ENCODE measurements at regions not wholly inside any gene's neighbourhood (a gene's known extent, or its start where the extent isn't known, plus 50 kb on each side); places are given as distances from the start of the nearest gene placed in this dataset.

- H3K4me2 ChIP-seq (ENCODE audit: low read length): no peak overlapping the region
- H3K27ac ChIP-seq (ENCODE audit: low read depth, low read length): no peak overlapping the region
- no peaks in the 10 kb centered on the region for H3K27me3 ChIP-seq (ENCODE audit: insufficient read depth, low read length)
- TF ChIP-seq, protein P1, sequence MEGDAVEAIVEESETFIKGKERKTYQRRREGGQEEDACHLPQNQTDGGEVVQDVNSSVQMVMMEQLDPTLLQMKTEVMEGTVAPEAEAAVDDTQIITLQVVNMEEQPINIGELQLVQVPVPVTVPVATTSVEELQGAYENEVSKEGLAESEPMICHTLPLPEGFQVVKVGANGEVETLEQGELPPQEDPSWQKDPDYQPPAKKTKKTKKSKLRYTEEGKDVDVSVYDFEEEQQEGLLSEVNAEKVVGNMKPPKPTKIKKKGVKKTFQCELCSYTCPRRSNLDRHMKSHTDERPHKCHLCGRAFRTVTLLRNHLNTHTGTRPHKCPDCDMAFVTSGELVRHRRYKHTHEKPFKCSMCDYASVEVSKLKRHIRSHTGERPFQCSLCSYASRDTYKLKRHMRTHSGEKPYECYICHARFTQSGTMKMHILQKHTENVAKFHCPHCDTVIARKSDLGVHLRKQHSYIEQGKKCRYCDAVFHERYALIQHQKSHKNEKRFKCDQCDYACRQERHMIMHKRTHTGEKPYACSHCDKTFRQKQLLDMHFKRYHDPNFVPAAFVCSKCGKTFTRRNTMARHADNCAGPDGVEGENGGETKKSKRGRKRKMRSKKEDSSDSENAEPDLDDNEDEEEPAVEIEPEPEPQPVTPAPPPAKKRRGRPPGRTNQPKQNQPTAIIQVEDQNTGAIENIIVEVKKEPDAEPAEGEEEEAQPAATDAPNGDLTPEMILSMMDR (IDR thresholded peaks at IDR 0.05; ENCODE audit: insufficient read depth, low read depth, low read length): no peak
- TF ChIP-seq EZH2 (IDR thresholded peaks at IDR 0.05; ENCODE audit: insufficient read depth, low read length): no peak
- FAIRE-seq (no peak), DNase-seq (ENCODE audit: low read depth) (no peak)
- H3K9ac ChIP-seq (ENCODE audit: low read length): no peak overlapping the region
- Mint-ChIP-seq H3K9me3 (ENCODE audit: unreplicated experiment) (no peaks in the 10 kb centered on the region), H3K27ac (ENCODE audit: unreplicated experiment) (no peak overlapping the region), H3K36me3 (ENCODE audit: low read depth, unreplicated experiment) (no peaks in the 10 kb centered on the region), H3K27me3 (ENCODE audit: low read depth, unreplicated experiment) (no peaks in the 10 kb centered on the region), H3K4me1 (ENCODE audit: low read depth, unreplicated experiment) (no peaks in the 10 kb centered on the region), H3K4me3 (ENCODE audit: unreplicated experiment) (no peak overlapping the region)
- H2AFZ ChIP-seq (ENCODE audit: low read depth, low read length): no peak overlapping the region
- H3K4me1 ChIP-seq (ENCODE audit: insufficient read depth, low read length): no peaks in the 10 kb centered on the region
- no peaks in the 10 kb centered on the region for H4K20me1 ChIP-seq (ENCODE audit: insufficient read depth, low read length)
- H3K9me3 ChIP-seq (ENCODE audit: insufficient read depth, low read depth, low read length): no peaks in the 10 kb centered on the region
- no peaks in the 10 kb centered on the region for H3K36me3 ChIP-seq (ENCODE audit: insufficient read depth, low read length)
- H3K79me2 ChIP-seq (ENCODE audit: insufficient read depth, low read length): no peaks in the 10 kb centered on the region
- no peak overlapping the region for H3K4me3 ChIP-seq (ENCODE audit: insufficient read depth, low read depth, low read length)
Measured at GRCh38 chr1:214928574-214928973, 154.0 kb upstream of the KCNK2 start.

DNA sequence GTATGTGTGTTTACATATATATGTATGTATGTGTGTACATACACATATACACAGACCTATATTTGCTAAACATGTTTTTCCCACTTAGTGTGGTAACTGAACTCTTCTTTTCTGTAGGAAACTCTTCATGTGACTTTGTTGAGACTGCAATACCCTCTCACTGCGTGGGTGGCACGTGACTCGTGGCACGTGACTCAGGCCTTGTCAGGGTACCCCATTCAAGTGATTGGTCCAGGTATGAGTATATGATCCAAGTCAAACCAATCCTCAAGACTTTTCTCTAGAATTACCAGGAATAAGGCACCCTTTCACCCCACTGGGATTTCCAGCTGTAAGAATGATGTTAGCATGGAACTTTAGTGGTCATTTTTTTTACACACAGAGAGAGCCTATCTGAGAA is 149.2 kb upstream of the KCNK2 start:
- no peak overlapping the region for H3K27ac ChIP-seq (ENCODE audit: low read depth, low read length)
- no peaks in the 10 kb centered on the region for H3K36me3 Mint-ChIP-seq (ENCODE audit: low read depth, unreplicated experiment)
- no peak overlapping the region for H3K4me3 ChIP-seq (ENCODE audit: insufficient read depth, low read depth, low read length)
- DNase-seq (ENCODE audit: low read depth): no peak
- no peak for TF ChIP-seq EZH2 (IDR thresholded peaks at IDR 0.05; ENCODE audit: insufficient read depth, low read length)
- TF ChIP-seq, protein P1 (IDR thresholded peaks at IDR 0.05; ENCODE audit: insufficient read depth, low read depth, low read length): no peak
- no peaks in the 10 kb centered on the region for H4K20me1 ChIP-seq (ENCODE audit: insufficient read depth, low read length)
- FAIRE-seq: no peak
- H2AFZ ChIP-seq (ENCODE audit: low read depth, low read length): no peak overlapping the region
- H3K9ac ChIP-seq (ENCODE audit: low read length): no peak overlapping the region
- H3K4me3 Mint-ChIP-seq (ENCODE audit: unreplicated experiment): no peak overlapping the region
- H3K9me3 Mint-ChIP-seq (ENCODE audit: unreplicated experiment): no peaks in the 10 kb centered on the region
- H3K4me1 ChIP-seq (ENCODE audit: insufficient read depth, low read length): no peaks in the 10 kb centered on the region
- H3K9me3 ChIP-seq (ENCODE audit: insufficient read depth, low read depth, low read length): no peaks in the 10 kb centered on the region
- no peaks in the 10 kb centered on the region for H3K27me3 Mint-ChIP-seq (ENCODE audit: low read depth, unreplicated experiment)
- H3K36me3 ChIP-seq (ENCODE audit: insufficient read depth, low read length): no peaks in the 10 kb centered on the region
- H3K27ac Mint-ChIP-seq (ENCODE audit: unreplicated experiment): no peak overlapping the region
- H3K27me3 ChIP-seq (ENCODE audit: insufficient read depth, low read length): no peaks in the 10 kb centered on the region
- no peak overlapping the region for H3K4me2 ChIP-seq (ENCODE audit: low read length)
- H3K79me2 ChIP-seq (ENCODE audit: insufficient read depth, low read length): no peaks in the 10 kb centered on the region
- H3K4me1 Mint-ChIP-seq (ENCODE audit: low read depth, unreplicated experiment): no peaks in the 10 kb centered on the region

DNA sequence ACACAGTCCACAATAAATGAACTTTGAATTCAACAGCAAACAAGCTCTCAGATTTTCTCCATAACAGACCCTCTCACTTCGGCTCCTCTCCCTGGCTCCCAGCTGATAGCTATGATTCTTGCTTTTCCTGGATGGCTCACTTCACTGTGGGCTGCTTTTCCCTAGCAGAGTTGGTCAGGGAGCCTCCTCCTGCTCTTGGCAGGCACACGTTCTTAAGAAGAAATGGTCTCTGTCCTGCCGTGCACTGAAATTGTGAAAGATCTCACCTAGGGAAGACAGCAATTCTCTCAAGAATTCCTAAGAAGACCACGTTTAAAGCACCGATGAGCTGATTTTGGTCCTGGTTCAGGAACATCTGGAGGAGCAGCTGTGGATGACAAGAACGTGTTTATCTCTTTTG is 148.5 kb upstream of the KCNK2 start:
- H2AFZ ChIP-seq (ENCODE audit: low read depth, low read length): peak overlapping the region; percentile 8
- DNase-seq (ENCODE audit: low read depth) (no peak), FAIRE-seq (no peak)
- Mint-ChIP-seq H3K27me3 (ENCODE audit: low read depth, unreplicated experiment) (no peaks in the 10 kb centered on the region), H3K36me3 (ENCODE audit: low read depth, unreplicated experiment) (no peaks in the 10 kb centered on the region), H3K4me3 (ENCODE audit: unreplicated experiment) (no peak overlapping the region), H3K27ac (ENCODE audit: unreplicated experiment) (no peak overlapping the region), H3K4me1 (ENCODE audit: low read depth, unreplicated experiment) (no peaks in the 10 kb centered on the region), H3K9me3 (ENCODE audit: unreplicated experiment) (no peaks in the 10 kb centered on the region)
- H3K27ac ChIP-seq (ENCODE audit: low read depth, low read length): no peak overlapping the region
- no peaks in the 10 kb centered on the region for H3K4me1 ChIP-seq (ENCODE audit: insufficient read depth, low read length)
- no peak overlapping the region for H3K9ac ChIP-seq (ENCODE audit: low read length)
- no peak overlapping the region for H3K4me3 ChIP-seq (ENCODE audit: insufficient read depth, low read depth, low read length)
- H3K4me2 ChIP-seq (ENCODE audit: low read length): no peak overlapping the region
- no peaks in the 10 kb centered on the region for H3K9me3 ChIP-seq (ENCODE audit: insufficient read depth, low read depth, low read length)
- no peaks in the 10 kb centered on the region for H4K20me1 ChIP-seq (ENCODE audit: insufficient read depth, low read length)
- H3K36me3 ChIP-seq (ENCODE audit: insufficient read depth, low read length): no peaks in the 10 kb centered on the region
- H3K27me3 ChIP-seq (ENCODE audit: insufficient read depth, low read length): no peaks in the 10 kb centered on the region
- TF ChIP-seq, protein P1 (IDR thresholded peaks at IDR 0.05; ENCODE audit: insufficient read depth, low read depth, low read length): no peak
- no peak for TF ChIP-seq EZH2 (IDR thresholded peaks at IDR 0.05; ENCODE audit: insufficient read depth, low read length)
- no peaks in the 10 kb centered on the region for H3K79me2 ChIP-seq (ENCODE audit: insufficient read depth, low read length)

Data from astrocyte (in vitro differentiated cells and primary cell).